Endothelial cell of umbilical vein (primary cell): ENCODE measurements at regions not wholly inside any gene's neighbourhood (a gene's known extent, or its start where the extent isn't known, plus 50 kb on each side); places are given as distances from the start of the nearest gene placed in this dataset.

Experiments
- BruUV-seq: library from RNA; stranded (reverse); fragments of 400-500 nt; replicated peaks from 2 replicates; lab custom pipeline; 2021; lab: Mats Ljungman, UMichigan
- CTCF ChIA-PET: fragments of 300-600, 350-600 bp; sonication (Branson Sonifier 250); formaldehyde crosslinking; loops from one replicate; lab custom pipeline; 2021; ENCODE audit warnings: antibody characterized with exemption, inconsistent platforms; lab: Charles Lee
- POLR2A ChIA-PET: fragments of 300-600, 350-600 bp; sonication (Branson Sonifier 250); formaldehyde crosslinking; loops from one replicate; lab custom pipeline; 2021; ENCODE audit warnings: antibody characterized with exemption, inconsistent platforms; lab: Charles Lee
- DNase-seq: peaks from one replicate; pipeline ENCODE4 v3.0.0-alpha.2; 2011; ENCODE audit warnings: low read depth, low spot score
- FAIRE-seq: peaks from 2 replicates; lab custom pipeline; 2011; peaks lifted over from hg19 to GRCh38; lab: Jason Lieb, UNC
- H2AFZ ChIP-seq: 2 replicates; pipeline ENCODE4 v1.6.0; 2012; ENCODE audit warnings: low read depth, low read length, control low read depth, inconsistent platforms
- H3K27ac ChIP-seq: 2 replicates; pipeline ENCODE4 v1.5.1; 2011; ENCODE audit warnings: low read depth, mild to moderate bottlenecking, control low read depth, low read length, moderate library complexity; ENCODE audit not compliant: insufficient read depth
- H3K27me3 ChIP-seq, 2 experiments: 2 replicates each; pipeline versions ENCODE4 v1.6.0 to v1.6.1; 2011; ENCODE audit warnings: low read length in 2 of 2, mixed read lengths in 1 of 2; ENCODE audit not compliant: control insufficient read depth in 2 of 2, insufficient read depth in 2 of 2
- H3K36me3 ChIP-seq, 2 experiments: 2 replicates in 1 of 2; 3 replicates in 1 of 2; pipeline ENCODE4 v1.5.1; 2011; ENCODE audit warnings: low read length in 2 of 2, mild to moderate bottlenecking in 1 of 2, moderate library complexity in 1 of 2; ENCODE audit not compliant: control insufficient read depth in 2 of 2, insufficient read depth in 2 of 2; ENCODE audit errors: extremely low read depth in 1 of 2
- H3K4me1 ChIP-seq: 3 replicates; pipeline ENCODE4 v1.5.1; 2011; ENCODE audit warnings: mild to moderate bottlenecking, low read length; ENCODE audit not compliant: control insufficient read depth, insufficient read depth; ENCODE audit errors: extremely low read depth
- H3K4me2 ChIP-seq: 2 replicates; pipeline ENCODE4 v1.6.1; 2011; ENCODE audit warnings: low read length, control low read depth, mixed read lengths; ENCODE audit not compliant: insufficient read depth
- H3K4me3 ChIP-seq, 3 experiments: fragments of 200-600 bp in 1 of 3; sonication (generic), shearing (Covaris generic) in 1 of 3; replicated peaks in 1 of 3; 2 replicates each; pipeline ENCODE4 v1.5.1; 2011 to 2016; ENCODE audit warnings: control low read depth in 3 of 3, low read length in 3 of 3, mild to moderate bottlenecking in 2 of 3, inconsistent platforms in 1 of 3, low read depth in 1 of 3, moderate library complexity in 1 of 3; ENCODE audit not compliant: insufficient read depth in 1 of 3
- H3K79me2 ChIP-seq: 2 replicates; pipeline ENCODE4 v1.6.0; 2012; ENCODE audit warnings: low read length, inconsistent platforms; ENCODE audit not compliant: control insufficient read depth, insufficient read depth
- H3K9ac ChIP-seq: replicated peaks from 2 replicates; pipeline ENCODE3; 2011; ENCODE audit warnings: low read length, control low read depth; ENCODE audit not compliant: insufficient read depth; ENCODE audit errors: extremely low read depth
- H3K9me1 ChIP-seq: replicated peaks from 3 replicates; pipeline ENCODE4 v1.6.0; 2011; ENCODE audit warnings: mild to moderate bottlenecking, low read length; ENCODE audit not compliant: control insufficient read depth, insufficient read depth; ENCODE audit errors: extremely low read depth
- H3K9me3 ChIP-seq: replicated peaks from 2 replicates; pipeline ENCODE4 v1.5.1; 2012; ENCODE audit warnings: low read length, inconsistent platforms; ENCODE audit not compliant: control insufficient read depth, insufficient read depth
- H4K20me1 ChIP-seq: replicated peaks from 2 replicates; pipeline ENCODE3; 2011; ENCODE audit warnings: mild to moderate bottlenecking, low read length; ENCODE audit not compliant: control insufficient read depth, insufficient read depth; ENCODE audit errors: extremely low read depth
- EZH2 ChIP-seq: IDR thresholded peaks from 2 replicates; pipeline ENCODE4 v1.6.1; 2012; ENCODE audit warnings: borderline replicate concordance, low read depth, mild to moderate bottlenecking, moderate library complexity, low read length, inconsistent platforms; ENCODE audit not compliant: severe bottlenecking
- FOS ChIP-seq: IDR thresholded peaks from 2 replicates; pipeline ENCODE4 v1.6.1; 2011; ENCODE audit warnings: mild to moderate bottlenecking, low read length, moderate library complexity, borderline replicate concordance; ENCODE audit not compliant: insufficient read depth
- GATA2 ChIP-seq: IDR thresholded peaks from 2 replicates; pipeline ENCODE4 v1.7.0; 2011; ENCODE audit warnings: low read depth, mild to moderate bottlenecking, moderate library complexity, mixed read lengths, low read length; ENCODE audit not compliant: insufficient read length, insufficient read depth
- JUN ChIP-seq: IDR thresholded peaks from 2 replicates; pipeline ENCODE4 v1.6.1; 2011; ENCODE audit warnings: borderline replicate concordance, low read depth; ENCODE audit not compliant: insufficient read length, insufficient read depth
- MAX ChIP-seq: IDR thresholded peaks from 2 replicates; pipeline ENCODE4 v1.6.1; 2011; ENCODE audit not compliant: insufficient read depth, insufficient read length
- MYC ChIP-seq: IDR thresholded peaks from one replicate; pipeline ENCODE4 v1.6.1; 2011; ENCODE audit warnings: mild to moderate bottlenecking, low read depth, low read length
- POLR2A ChIP-seq: IDR thresholded peaks from 2 replicates; pipeline ENCODE4 v1.6.1; 2012; ENCODE audit warnings: low read depth, mild to moderate bottlenecking, control low read depth, low read length
- POLR2AphosphoS5 ChIP-seq: IDR thresholded peaks from 2 replicates; pipeline ENCODE4 v1.6.1; 2012; ENCODE audit warnings: low read depth, mild to moderate bottlenecking, control low read depth, low read length, moderate library complexity; ENCODE audit not compliant: insufficient read depth
- dilution Hi-C: fragments of 300-500 bp; cut with MboI; formaldehyde crosslinking; loops from one replicate; pipeline ENCODE4 v1.15.0; 2019; ENCODE audit warnings: low sequenced_read_pairs; ENCODE audit not compliant: extremely low pct_ligation_motif_present
- intact Hi-C: fragments of 100-400 bp; cut with micrococcal nuclease; formaldehyde crosslinking; loops from one replicate; pipeline ENCODE4 v1.10.0; 2022
- TF ChIP-seq, protein P1 (sequence below), 2 donors: IDR thresholded peaks; 1 replicate in 1 of 2; 2 replicates in 1 of 2; pipeline ENCODE4 v1.5.1; 2011; ENCODE audit warnings: low read length in 2 of 2, mild to moderate bottlenecking in 2 of 2, moderate library complexity in 2 of 2, control low read depth in 1 of 2, inconsistent platforms in 1 of 2, low read depth in 1 of 2; ENCODE audit not compliant: insufficient read depth in 1 of 2; ENCODE audit errors: extremely low read depth in 1 of 2

DNA sequence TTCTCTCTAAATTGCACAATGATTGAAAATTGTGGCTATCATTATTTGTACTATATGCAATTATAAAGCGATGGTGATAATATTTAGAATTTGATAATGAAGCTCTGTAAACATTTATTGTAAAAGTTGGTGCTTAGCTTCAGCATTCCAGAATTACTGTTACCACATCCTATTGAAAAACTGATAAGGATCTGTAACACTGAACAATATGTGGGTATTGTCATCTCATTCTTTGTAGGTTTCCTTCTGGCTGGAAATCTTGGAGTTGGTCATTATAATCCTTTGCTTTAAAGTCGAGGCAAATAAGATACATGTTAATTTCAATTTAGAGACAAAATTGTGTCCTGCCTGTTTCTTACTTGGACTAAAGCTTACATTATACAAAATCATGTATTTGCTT lies 323.4 kb upstream of the GOLIM4 start:
- intact Hi-C loops (no loop called here), dilution Hi-C loops (no loop called here)
- POLR2A ChIA-PET = no interaction called here
- CTCF ChIA-PET = no interaction called here
- H3K4me3 ChIP-seq = no peak overlapping the region
- FAIRE-seq (no peak), DNase-seq (no peak)
- H4K20me1 ChIP-seq = no peaks in the 10 kb centered on the region
- H3K27me3 ChIP-seq = no peaks in the 10 kb centered on the region
- no peaks in the 10 kb centered on the region for H3K79me2 ChIP-seq
- H3K4me1 ChIP-seq = no peaks in the 10 kb centered on the region
- no peak overlapping the region for H2AFZ ChIP-seq
- peaks cover 2% of the 10 kb centered on the region for H3K9me1 ChIP-seq
- H3K9ac ChIP-seq = no peak overlapping the region
- no peaks in the 10 kb centered on the region for H3K9me3 ChIP-seq
- no peak for TF ChIP-seq JUN
- no peak for TF ChIP-seq GATA2
- TF ChIP-seq EZH2 = no peak
- TF ChIP-seq POLR2AphosphoS5 = no peak
- TF ChIP-seq, protein P1, sequence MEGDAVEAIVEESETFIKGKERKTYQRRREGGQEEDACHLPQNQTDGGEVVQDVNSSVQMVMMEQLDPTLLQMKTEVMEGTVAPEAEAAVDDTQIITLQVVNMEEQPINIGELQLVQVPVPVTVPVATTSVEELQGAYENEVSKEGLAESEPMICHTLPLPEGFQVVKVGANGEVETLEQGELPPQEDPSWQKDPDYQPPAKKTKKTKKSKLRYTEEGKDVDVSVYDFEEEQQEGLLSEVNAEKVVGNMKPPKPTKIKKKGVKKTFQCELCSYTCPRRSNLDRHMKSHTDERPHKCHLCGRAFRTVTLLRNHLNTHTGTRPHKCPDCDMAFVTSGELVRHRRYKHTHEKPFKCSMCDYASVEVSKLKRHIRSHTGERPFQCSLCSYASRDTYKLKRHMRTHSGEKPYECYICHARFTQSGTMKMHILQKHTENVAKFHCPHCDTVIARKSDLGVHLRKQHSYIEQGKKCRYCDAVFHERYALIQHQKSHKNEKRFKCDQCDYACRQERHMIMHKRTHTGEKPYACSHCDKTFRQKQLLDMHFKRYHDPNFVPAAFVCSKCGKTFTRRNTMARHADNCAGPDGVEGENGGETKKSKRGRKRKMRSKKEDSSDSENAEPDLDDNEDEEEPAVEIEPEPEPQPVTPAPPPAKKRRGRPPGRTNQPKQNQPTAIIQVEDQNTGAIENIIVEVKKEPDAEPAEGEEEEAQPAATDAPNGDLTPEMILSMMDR (IDR thresholded peaks at IDR 0.05; ENCODE audit: extremely low read depth in 1 of 2, insufficient read depth in 1 of 2, low read depth in 1 of 2, low read length in 2 of 2) = no peak
- no peak for TF ChIP-seq POLR2A
- TF ChIP-seq FOS = no peak
- TF ChIP-seq MYC = no peak
- no peak for TF ChIP-seq MAX
- H3K27ac ChIP-seq = no peak overlapping the region
- H3K4me2 ChIP-seq = no peak overlapping the region
- no peaks in the 10 kb centered on the region for H3K36me3 ChIP-seq
- BruUV-seq = no TSS peak
